ENCODE measurements at regions not wholly inside any gene's neighbourhood (a gene's known extent, or its start where the extent isn't known, plus 50 kb on each side); places are given as distances from the start of the nearest gene placed in this dataset.

GRCh38 chr3:55296030-55296429 is 191.1 kb downstream of the WNT5A start:
- TF ChIP-seq RFX7 (CRISPR knock-in tag; IDR thresholded peaks at IDR 0.05) = no peak
- no peak for TF ChIP-seq LEF1 (IDR thresholded peaks at IDR 0.05)
- TF ChIP-seq EP300 (IDR thresholded peaks at IDR 0.05; ENCODE audit: low read length) = no peak
- TF ChIP-seq REST (IDR thresholded peaks at IDR 0.05; ENCODE audit: borderline replicate concordance) = no peak
- TF ChIP-seq REST (CRISPR knock-in tag; IDR thresholded peaks at IDR 0.05; ENCODE audit: low read depth) = no peak
- TF ChIP-seq NR0B1 (IDR thresholded peaks at IDR 0.05; ENCODE audit: partially characterized antibody) = no peak
- TF ChIP-seq YY1 (IDR thresholded peaks at IDR 0.05; ENCODE audit: borderline replicate concordance in 1 of 3, control insufficient read depth in 1 of 3, extremely low read depth in 1 of 3, insufficient read depth in 3 of 3, insufficient read length in 1 of 3, insufficient replicate concordance in 2 of 3, low read depth in 1 of 3, low read length in 2 of 3) = no peak
